AG10803 (cell line): ENCODE measurements at regions not wholly inside any gene's neighbourhood (a gene's known extent, or its start where the extent isn't known, plus 50 kb on each side); places are given as distances from the start of the nearest gene placed in this dataset.

Experiments used
- DNase-seq: peaks from one replicate; pipeline ENCODE4 v3.0.0; 2010; ENCODE audit warnings: low read depth
- H3K4me3 ChIP-seq: 2 replicates; pipeline ENCODE4 v1.5.1; 2011; ENCODE audit warnings: mild to moderate bottlenecking, low read length, control low read depth
- CTCF ChIP-seq: conservative IDR thresholded peaks from 2 replicates; pipeline ENCODE4 v1.5.1; 2011; ENCODE audit warnings: mild to moderate bottlenecking, low read length, control low read depth, inconsistent platforms

- no peak overlapping the region for H3K4me3 ChIP-seq
- no peak for TF ChIP-seq CTCF
- no peak for DNase-seq
Measured at GRCh38 chr14:22433069-22433468, 156.0 kb downstream of the DAD1 start.

DNA sequence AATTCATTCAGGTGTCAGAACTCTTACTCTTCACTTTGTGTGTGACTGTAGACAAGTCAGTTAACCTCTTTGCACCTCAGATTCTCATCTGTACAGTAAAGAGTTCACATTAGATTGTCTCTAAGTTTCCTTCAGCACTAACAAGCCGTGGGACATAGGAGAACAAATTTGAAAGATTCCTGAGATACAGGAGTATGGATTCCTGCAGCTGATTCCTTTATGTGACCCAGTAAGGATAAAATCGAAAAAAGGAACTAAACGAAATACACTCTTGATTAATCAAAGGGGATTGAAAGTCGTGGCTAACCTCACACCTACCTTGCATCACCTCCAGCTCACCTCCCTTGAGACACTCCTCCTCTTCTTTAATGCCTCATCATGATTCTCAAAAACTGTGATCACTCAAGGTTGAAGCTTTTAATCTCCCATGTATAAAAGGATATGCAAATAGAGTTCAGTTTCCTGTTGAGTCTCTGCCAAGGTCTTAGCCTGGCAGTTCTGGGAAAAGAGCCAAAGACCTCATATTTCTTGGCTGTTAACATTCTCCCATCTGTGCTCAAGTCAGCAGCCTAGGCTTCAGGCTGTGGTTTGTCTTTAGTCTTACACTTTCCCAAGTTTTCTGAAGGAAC, 156.6 kb downstream of the DAD1 start:
- DNase-seq = peak; percentile 90
- TF ChIP-seq CTCF = no peak
- H3K4me3 ChIP-seq = no peak overlapping the region

GRCh38 chr14:22429546-22430294, 159.3 kb downstream of the DAD1 start:
- no peak overlapping the region for H3K4me3 ChIP-seq
- DNase-seq = no peak
- TF ChIP-seq CTCF = no peak

GRCh38 chr14:22428700-22429291, 160.2 kb downstream of the DAD1 start:
- no peak for TF ChIP-seq CTCF
- H3K4me3 ChIP-seq = no peak overlapping the region
- peak; percentile 16 for DNase-seq

DNA sequence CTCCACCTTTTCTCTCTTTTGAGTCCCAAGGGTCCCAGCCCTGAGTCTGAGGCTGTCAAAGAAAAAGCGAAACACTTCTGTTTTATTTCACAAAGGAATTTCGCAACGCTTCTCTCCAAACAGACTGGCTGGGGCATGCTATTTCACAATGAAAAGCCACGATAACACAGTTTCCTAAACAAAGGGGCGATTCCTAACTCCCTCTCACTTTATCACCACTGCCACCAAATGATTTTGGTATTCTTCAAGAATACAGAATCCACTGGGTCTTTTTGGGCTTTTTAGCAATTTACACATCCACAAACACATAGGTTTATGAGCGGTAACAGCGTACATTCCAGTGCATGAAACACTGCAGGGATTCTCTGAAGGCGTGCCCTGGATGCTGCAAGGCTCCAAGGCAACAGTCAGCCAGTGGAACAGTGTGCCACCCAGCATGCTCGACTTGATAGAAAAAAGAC, 161.2 kb downstream of the DAD1 start:
- DNase-seq = peak; percentile 63
- no peak for TF ChIP-seq CTCF
- H3K4me3 ChIP-seq = peak overlapping the region; percentile 48

DNA sequence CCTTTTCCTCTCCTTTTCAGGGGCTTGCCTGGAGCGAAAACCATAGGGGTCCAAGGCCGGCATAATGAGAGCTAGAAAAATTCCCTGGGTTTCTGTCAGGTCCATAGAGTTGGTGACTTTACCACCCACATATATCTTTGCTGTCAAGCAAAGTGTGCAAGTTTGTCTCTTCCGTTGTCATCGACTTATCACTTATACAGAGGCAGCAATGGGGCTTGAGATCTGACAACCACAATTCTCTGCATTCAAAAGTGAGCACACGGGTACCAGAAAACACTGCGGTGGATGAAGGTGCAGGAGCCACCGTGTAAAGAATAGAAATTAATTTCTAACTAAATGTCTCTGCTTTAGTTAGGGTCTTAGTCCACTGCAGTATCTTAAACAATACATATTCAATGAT, 162.3 kb downstream of the DAD1 start:
- no peak for DNase-seq
- no peak overlapping the region for H3K4me3 ChIP-seq
- TF ChIP-seq CTCF = no peak
